ENCODE measurements at regions not wholly inside any gene's neighbourhood (a gene's known extent, or its start where the extent isn't known, plus 50 kb on each side); places are given as distances from the start of the nearest gene placed in this dataset.

- no peak for DNase-seq (ENCODE audit: low read depth)
Observed at GRCh38 chr3:64318668-64319271, 93.5 kb upstream of the PRICKLE2 start.

GRCh38 chr3:64318001-64318400, 92.7 kb upstream of the PRICKLE2 start:
- DNase-seq (ENCODE audit: low read depth) = peak; percentile 87

GRCh38 chr3:64316971-64317370, 91.7 kb upstream of the PRICKLE2 start:
- peak; percentile 53 for DNase-seq (ENCODE audit: low read depth)

GRCh38 chr3:64311424-64312061, 86.3 kb upstream of the PRICKLE2 start:
- peak; percentile 46 for DNase-seq (ENCODE audit: low read depth)

DNA sequence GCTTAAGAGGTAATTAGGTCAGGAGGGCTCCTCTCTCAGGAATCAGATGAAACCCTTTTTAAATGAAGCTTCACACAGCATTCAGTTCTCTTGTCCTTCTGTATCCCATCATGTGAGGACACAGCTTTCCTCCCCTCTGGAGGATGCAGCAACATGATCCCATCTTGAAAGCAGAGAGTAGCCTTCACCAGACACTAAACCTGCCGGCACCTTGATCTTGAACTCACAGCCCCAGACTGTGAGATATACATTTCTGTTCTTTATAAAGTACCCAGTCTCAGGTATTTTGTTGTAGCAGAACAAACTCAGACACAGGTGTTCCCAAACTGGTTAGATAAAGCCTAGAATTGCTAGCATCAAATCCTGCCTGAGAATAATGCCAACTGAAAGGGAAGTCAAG, 83.7 kb upstream of the PRICKLE2 start:
- no peak for DNase-seq (ENCODE audit: low read depth)

DNA sequence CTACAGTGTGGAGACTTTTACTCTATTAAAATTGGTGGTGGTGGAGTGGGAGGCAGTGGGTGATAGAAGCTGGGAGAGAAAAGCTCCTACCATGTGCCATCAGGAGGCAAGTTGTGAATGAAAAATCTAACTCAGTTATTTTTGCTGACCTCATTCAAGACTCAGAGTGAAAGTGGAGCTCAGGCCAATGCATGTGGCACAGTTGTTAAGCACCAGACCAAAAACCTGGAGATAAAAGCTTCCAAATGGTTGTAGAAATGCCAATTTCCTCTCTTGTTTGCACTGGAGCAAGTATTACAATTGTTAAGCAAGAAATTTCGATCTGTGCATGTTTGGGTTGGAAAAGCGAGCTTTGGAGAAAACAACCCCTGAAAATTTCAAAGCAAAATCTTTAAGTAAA, 81.5 kb upstream of the PRICKLE2 start:
- no peak for DNase-seq (ENCODE audit: low read depth)

DNA sequence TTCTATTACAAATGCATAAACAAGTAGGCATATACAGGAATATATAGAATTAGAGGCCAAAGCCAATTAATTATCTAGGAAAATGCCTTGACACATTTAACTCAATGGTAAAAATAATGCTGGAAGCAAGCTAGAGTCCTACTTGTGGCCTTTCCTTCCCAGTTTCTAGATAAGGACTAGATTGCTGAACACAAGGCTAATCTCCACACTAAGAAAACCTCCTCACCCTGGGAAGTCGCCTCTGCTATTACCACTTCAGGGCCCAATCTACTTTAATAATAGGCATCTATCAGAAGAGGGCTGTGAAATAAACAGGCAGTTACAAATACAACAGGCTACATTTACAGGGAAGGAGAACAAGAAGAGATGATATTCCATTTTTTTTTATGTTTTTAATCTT, 80.5 kb upstream of the PRICKLE2 start:
- no peak for DNase-seq (ENCODE audit: low read depth)

DNA sequence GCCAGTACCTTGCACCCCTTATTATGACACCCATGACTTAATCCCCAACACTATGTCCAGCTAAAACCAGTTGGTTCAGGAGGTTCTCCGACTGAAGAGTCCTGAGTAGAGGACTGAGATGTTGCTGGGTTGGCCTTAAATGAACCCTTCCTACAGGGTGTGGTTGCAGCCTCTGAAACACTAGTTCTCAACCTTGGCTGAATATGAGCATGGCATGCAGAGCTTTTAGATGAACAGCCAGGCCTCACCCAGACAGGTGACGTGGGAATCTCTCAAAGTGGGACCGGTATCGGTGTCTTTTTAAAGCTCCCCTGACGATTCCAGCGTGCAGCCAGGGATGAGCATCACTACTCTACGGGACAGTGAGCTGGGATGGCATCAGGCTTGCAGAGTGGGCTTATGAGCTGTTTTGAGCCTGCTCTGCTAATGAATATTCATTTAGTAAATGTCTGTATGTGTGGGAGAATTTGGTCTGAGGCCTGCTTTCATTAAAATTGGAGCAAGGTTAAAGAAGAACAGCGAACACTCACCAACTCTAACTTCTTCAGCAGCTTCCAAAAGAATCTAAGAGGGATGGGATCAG, 79.7 kb upstream of the PRICKLE2 start:
- DNase-seq (ENCODE audit: low read depth) = no peak

DNA sequence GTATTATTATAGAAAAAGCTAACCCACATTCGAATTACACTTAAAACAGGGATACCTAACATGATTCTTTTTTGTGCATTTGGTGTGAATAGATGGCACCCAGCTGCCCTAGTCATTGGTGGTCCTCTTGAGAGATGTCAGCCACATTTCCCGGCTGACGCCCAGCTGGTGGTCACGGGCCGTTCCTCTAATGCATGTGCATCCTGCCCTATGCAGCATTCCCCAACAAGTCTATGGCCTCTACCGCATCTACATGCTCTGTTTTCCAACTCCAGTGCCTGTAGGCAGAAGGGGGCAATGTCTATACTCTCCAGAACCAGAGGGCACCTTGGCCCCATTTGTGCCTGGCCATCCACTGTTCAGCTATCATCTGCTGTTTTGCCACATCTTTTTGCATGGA, 78.6 kb upstream of the PRICKLE2 start:
- DNase-seq (ENCODE audit: low read depth) = no peak

GRCh38 chr3:64303401-64303800, 78.1 kb upstream of the PRICKLE2 start:
- DNase-seq (ENCODE audit: low read depth) = no peak

DNA sequence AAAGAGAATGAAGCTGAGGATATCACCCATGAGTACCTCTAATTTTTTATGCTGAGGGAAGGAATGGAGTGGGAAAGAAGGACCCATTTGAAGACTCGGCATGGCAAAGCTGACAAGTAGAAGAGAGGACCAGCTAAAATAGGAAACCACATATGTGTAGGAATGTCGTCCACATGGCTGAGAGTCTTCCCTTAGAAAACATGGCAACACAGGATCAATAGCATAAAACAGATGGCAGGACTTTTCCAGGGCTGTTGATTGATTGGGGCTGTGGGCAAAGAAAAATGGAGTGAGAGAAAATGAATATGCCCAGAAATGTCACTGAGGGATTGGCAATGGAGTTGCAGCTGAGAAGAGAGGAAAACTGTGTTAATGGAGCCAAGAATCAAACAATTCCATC, 76.2 kb upstream of the PRICKLE2 start:
- no peak for DNase-seq (ENCODE audit: low read depth)

- DNase-seq (ENCODE audit: low read depth) = peak; percentile 93
Observed at GRCh38 chr3:64300790-64301423, 75.6 kb upstream of the PRICKLE2 start.

DNA sequence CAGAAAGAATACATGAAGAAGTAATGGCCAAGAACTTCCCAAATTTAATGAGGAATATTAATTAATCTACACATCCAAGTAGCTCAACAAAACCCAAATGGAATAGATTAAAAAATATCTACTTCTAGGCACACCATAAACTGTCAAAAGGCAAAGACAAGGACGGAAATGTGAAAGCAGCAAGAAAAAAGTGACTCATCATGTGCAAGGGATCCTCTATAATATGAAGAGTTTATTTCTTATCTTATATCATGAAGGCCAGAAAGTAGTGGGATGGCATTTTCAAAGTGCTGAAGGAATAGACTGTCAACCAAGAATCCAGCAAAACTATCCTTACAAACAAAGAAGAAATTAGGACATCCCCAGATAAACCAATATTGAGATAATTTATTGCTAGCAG, 73.9 kb upstream of the PRICKLE2 start:
- peak; percentile 54 for DNase-seq (ENCODE audit: low read depth)

DNA sequence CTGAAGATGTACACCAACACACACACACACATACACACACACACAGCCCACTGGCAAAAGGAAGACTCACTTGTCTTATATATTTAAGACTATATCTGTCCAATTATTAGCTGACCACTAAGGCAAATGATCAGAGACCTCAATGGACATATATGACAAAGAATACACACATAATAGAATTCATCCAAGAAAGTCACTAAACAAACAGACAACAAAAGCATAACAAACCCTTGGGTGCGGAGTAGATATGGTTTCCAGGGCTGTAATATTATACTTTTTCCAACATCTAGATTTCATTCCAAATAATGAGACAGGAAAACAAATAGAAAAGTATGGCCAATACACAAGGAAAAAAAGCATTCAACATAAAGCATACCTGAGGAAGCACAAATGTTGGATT, 72.3 kb upstream of the PRICKLE2 start:
- no peak for DNase-seq (ENCODE audit: low read depth)

GRCh38 chr3:64295594-64295993, 70.3 kb upstream of the PRICKLE2 start:
- DNase-seq (ENCODE audit: low read depth) = peak; percentile 77

GRCh38 chr3:64294771-64295170, 69.5 kb upstream of the PRICKLE2 start:
- no peak for DNase-seq (ENCODE audit: low read depth)

GRCh38 chr3:64293121-64293520, 67.9 kb upstream of the PRICKLE2 start:
- DNase-seq (ENCODE audit: low read depth) = no peak

DNA sequence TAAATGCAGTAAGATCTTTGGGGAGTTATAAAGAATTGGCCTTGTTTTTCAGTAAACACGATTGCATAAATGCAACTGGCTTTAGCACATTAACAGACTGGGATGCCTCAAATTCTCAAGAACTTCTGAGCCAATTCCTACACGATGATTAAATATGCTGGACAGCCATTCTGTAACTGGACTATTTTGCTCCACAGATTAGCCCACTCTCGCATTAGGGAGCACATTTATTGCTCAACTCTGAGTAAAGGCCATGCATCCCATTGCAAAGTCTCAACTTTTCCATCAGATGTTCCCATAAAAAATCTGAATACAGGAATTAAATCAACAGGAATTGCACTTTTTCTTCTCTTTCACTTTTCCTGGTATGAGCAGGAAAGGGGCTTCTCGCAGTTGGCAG, 66.7 kb upstream of the PRICKLE2 start:
- DNase-seq (ENCODE audit: low read depth) = no peak

DNA sequence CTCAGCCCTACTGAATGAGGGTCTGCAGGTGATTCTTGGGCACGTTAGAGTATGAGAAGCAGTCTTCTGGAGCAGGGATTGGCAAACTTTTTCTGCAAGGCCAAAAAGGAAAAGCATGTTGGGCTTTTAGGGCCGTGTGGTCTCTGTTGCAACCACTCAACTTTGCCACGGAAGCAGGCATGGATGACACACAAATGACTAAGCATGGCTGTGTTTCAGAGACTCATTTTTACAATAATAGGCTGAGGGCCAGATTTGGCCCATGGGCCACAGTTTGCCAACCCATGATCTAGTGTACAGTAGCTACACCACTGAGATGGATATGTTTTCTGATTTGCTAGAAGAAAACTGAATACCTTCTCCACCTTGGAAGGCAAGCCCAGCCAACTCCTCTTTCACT, 66.1 kb upstream of the PRICKLE2 start:
- peak; percentile 94 for DNase-seq (ENCODE audit: low read depth)

DNA sequence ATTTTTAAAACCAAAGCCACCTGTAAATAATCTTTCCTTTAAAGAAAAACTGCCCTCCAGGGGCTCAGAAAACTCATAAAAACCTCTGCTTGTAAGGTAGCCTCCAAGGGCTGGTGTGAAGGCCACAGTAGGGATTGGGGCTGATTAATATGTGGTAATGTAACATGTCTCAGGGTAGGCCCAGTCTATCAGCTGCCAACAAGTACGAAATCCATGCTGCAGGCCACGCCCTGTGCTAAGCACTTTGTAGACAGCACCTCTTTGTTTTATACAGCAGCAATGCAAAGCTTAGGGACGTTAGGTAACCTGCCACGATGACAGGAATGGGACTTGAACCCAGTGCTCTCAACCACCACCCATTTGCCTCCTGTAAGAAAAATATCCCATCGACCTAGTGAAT, 65.6 kb upstream of the PRICKLE2 start:
- DNase-seq (ENCODE audit: low read depth) = no peak

- DNase-seq (ENCODE audit: low read depth) = no peak
Observed at GRCh38 chr3:64290161-64290560, 64.9 kb upstream of the PRICKLE2 start.

GRCh38 chr3:64289622-64290021, 64.4 kb upstream of the PRICKLE2 start:
- no peak for DNase-seq (ENCODE audit: low read depth)

DNA sequence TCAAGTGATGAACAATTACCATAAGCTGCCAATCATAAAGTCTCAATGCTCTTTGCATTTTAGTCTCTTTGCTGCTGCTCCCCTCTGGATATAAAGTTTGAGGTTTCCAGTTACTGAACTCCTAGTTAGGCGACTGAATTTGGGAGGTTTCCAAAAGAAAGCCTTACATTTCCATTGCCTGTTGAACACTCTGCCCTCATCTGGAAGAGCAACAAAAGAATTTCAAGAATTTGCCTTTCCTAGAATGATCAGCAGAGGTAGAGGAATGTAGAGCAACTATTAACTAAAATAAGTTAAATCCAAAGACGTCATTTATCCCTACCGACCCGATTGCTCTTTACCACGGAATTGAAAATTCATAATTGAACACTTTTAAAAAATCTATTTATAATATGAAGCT, 53.4 kb upstream of the PRICKLE2 start:
- no peak for DNase-seq (ENCODE audit: low read depth)

All from HT1080 (cell line).